LoVo (cell line): ENCODE measurements at regions not wholly inside any gene's neighbourhood (a gene's known extent, or its start where the extent isn't known, plus 50 kb on each side); places are given as distances from the start of the nearest gene placed in this dataset.

ENCODE experiments used
- DNase-seq: peaks from one replicate; pipeline ENCODE4 v3.0.0-alpha.2; 2016; ENCODE audit warnings: low spot score

DNA sequence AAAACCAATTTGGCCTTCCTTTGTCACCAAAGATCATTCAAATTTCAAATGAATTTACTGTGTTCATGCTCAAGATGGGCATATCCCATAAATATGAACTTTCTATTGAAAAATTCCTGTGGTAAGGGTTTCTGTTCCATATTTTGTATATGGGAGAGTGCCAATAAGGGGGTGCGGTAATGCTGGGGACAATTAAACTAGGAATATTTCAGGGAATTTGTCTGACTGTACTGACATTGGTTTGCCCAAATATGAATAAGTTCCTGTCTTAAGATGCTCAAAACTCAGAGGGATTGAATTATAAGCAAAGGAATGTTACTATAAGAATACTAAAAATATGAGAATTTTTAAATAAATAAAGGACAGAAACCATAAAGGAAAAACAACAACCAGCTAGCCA lies 553.0 kb upstream of the MARCKS start:
- no peak for DNase-seq

DNA sequence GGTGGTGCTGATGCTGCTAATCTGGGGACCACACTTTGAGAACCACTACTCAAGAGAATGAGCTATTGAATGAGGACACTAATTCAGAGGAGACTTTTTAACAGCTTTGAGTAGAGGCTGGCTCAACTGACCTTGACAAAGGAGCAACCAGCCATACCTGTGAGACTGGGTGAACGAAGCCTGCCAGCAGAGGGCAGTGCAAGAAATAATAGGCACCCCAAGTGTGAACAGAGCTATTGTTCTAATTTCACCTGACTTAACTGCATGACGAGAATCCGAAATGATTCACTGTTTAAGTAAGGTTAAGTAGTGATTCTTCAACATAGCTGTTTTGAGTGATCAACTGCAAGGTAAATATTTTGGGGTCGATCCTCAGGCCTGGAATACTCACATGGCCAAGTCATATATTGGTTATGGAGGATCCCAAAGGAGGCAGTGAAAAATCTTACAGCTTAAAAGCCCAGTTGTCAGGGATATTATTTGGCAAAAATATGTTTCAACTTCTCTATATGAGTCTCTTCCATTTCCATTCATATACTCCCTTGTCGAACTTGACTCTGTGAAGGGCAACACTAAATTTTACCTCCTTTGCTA lies 550.5 kb upstream of the MARCKS start:
- DNase-seq: peak; percentile 12

DNA sequence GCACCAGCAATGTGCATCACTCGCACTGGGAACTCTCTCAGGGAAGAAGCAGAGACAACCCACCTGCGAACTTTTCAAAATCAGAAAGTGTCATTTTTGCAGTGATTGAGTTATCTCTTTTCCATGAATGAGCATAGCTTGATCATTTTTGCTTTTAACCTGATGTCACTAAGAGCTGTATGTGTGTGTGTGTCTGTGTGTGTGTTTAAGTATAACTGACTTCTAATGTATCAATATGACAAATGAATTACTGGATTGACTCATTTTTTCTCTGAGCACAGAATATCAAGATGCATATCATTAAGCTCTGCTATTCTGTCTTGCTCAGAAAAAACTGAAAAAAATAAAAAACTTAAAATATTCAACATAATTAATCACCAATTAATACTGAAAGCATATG lies 548.9 kb upstream of the MARCKS start:
- DNase-seq: no peak

DNA sequence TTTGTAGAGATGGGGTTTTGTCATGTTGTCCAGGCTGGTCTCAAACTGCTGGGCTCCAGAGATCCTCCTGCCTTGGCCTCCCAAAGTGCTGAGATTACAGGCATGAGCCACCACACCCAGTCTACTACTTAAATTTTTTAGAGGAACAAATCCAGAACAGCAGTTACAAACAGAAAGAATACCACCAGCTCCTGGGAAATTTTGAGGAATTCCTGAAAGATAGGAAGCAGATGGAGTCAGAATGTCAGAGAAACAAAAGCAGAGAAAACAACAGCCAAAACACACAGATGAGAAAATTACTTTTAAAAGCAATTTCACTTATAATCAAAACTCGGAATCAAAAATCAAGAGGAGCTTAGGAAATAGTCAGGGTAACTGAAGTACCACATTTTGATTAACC lies 543.3 kb upstream of the MARCKS start:
- DNase-seq: no peak

DNA sequence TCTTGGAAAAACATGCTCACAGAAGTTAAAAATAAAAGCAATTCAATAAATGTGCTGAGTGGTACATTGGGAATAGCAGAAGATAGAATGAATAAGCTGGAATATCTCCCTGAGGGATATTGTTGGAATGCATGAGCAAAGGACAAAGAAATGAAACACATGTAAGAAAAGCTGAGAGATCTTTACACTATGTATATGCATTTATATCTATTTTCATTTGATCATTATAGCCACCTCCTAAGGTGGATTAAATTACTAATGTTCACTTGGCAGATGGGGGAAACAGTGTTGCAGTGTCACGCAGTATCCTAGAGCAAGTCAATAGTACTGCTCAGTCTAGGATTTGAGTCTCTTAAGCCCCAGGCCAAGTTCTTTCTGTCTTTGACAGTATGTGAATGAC lies 542.0 kb upstream of the MARCKS start:
- no peak for DNase-seq

DNA sequence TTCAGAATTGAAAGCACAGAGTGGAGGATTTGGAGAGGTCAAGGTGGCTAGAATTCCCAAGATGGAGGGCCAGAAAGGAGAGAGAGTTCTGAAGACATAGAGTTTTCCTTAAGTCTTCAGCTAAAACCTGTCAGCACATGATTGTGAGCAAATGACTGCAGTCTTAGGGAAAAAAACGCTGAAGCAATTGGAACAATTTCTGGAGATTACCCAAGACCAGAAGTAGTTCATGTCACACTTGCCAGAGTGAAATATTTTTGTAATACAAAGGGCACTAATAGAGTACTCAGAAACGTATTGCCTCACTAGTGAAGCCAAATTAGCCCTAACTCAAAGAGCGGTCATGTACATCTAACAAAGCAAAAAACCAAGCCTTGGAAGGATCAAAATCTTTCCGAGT lies 541.3 kb upstream of the MARCKS start:
- no peak for DNase-seq

DNA sequence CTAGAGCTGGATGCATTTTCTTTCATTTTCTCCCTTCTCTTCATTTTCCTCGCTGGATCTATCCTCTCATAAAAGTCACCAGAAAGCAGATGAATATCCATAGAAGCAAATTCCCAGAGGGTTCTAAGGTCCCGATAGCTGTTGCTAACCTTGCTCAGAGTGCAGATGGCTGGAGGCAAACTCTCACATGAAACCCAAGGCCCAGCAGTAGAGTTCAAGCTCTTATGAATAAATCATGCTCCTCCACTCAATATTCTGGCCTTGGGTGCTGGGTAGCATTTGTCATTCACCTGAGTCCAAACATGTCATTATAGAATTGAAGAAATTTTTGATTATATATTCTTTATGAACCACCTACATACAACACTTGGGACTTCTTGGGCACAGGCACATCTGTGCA lies 539.7 kb upstream of the MARCKS start:
- DNase-seq: no peak

DNA sequence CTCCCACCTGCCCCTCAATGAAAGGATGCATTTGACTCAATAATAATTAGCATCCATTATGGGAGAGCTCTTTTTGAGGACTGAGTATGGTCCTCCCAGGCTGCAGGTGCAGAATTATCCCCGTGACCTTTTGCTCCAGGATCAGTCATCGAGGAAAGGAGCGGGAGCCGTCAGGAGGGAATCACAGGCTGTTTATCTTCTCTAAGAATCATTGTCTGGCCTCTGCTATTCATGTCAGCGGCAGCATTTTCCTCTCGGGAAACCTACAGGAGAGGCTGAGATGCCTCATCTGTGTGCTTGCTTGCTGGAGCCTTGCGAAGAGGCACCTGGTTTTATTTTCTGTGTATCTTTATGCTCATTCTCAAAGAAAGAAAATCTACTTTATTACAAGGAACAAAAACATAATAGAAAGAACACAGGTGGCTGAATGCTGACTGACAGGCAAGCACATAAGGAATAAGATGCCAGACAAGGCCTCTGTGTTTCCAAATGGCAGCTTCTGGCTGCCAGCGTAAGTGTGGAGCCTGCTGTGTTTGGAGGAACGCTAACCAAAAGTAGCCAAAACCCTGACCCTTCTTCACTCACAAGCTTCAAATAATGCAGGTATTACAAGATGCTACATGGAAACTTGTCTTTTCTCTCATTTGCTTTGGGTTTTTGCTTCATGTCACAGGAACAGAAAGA lies 539.1 kb upstream of the MARCKS start:
- DNase-seq: no peak

DNA sequence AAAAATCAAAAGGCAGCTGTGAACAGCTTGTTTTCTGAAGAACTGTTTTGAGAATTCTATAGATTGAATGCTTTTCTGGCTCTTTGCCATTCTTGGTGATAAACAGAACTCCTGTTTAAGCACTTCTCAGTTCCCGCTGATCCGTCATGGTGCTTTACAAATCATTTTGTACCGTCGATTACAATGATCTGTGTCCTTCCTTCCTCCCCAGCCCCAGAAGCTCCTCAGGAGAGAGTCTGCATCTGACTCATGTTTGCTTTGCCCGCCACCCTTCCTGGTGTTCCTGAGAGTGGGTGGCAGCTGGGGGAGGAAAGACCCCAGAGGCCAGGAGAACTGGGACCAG lies 538.6 kb upstream of the MARCKS start:
- no peak for DNase-seq

DNA sequence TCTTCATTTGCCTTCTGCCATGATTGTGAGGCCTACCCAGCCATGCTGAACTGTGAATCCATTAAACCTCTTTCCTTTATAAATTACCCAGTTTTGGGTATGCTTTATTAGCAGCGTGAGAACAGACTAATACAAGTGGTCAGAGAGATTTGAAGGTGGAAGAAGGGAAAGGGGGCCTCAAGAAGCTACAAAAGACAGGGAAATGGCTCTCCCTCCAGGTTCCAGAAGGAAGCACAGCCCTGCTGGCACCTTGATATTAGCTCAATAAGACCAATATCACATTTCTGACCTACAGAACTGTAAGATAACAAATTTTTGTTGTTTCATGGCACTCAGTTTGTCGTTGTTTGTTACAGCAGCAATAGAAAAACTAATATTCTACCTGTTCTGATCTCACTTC lies 536.5 kb upstream of the MARCKS start:
- DNase-seq: no peak

DNA sequence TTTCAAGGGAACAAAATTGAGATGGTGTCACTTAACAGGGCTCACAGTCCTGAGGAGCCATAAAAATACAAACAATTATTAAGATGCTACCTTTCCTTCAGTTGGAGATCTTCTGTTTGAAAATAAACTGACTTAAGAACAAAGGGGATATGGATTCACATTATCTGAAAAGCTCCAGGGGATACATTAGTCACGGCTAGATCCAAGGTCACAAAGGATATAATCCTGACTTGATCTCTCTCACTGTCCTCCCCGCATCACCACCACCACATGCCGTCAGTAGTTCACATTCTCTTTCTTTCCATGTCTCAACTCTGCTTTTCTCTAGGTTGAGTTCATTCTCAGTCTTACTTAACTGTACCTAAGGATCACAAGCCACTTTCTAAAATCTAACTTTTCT lies 530.4 kb upstream of the MARCKS start:
- no peak for DNase-seq

DNA sequence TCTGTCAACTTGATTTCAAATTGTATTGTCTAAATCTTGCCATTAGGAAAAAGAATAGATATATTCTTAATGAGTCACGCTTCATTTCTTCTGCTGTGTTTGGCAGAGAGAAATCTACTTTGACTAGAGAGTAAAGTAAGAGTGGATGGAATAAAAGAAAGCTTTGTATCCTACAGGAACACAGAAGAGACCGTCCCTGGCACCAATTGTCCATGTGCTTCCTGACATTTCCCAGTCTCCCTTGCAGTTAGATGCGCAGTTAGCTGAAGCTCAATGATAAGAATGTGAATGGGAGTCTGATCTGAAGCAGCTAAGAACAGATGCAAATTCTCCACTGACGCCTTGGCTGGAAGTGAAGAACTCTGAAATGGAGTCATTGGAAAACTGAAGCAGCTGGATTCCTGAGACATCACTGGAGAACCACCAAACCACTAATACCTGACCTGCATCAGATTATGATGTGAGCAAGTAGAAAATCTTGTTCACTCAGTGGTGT lies 528.2 kb upstream of the MARCKS start:
- no peak for DNase-seq

DNA sequence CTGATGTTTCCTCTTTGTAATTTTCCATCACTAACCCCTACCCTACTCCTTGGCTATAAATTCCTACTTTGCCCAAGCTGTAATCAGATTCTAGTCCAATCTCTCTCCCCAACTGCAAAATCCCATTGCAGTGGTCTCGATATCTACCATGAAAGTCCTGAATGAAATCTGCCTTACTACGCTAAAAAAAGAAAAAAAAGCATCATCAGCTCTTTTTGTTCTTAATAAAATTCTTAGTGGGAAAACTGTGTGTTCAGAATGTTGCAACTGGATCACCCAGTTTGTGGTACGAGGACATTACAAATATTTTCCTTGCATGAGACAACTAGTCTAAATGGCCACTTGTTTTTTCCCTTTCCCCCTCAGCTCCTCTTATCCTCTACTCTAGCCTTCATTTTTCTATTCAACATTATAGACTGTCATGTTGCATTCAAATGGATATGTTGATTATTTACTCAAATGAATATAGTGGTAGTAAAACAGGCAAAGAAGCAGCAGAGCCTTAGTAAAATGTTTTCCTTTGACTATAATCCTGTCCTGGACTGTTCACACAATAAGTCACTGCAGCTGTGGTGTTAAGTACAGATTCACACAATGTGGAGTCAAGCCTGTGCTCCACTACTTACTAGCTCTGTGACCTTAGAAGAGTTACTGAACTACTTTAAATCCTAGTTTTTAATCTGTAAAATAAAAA lies 527.1 kb upstream of the MARCKS start:
- no peak for DNase-seq

DNA sequence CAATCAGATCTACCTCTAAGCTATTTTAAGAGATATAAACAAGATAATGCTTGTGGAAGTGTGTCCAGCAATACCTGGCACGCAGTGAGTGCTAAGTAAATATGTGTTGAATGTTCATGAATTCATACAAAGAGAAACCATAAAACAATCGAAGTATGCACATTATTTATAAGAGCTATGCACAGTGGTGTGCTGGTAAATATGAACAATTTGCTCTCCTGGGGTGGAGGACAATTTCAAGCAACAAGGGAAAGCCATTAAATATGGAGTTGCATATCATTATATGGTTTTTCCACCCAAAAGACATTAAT lies 526.6 kb upstream of the MARCKS start:
- DNase-seq: no peak

DNA sequence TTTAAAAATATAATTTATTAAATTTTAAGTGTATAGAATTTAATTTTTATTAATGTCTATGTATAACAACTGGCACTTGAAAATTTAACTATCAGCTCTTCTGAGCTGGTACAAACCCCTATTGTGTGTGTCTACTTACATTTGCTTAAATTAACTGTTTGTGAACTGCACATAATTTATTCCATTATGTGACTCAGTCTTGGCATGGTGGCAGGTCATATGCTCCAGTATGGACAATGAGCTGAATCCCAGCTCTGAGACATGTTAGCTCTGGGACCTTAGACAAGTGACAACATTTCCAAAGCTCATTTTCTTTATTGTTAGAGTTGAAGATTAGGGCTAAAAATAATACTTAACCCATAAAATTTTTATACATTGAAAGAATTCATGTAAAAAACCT lies 526.1 kb upstream of the MARCKS start:
- DNase-seq: no peak

DNA sequence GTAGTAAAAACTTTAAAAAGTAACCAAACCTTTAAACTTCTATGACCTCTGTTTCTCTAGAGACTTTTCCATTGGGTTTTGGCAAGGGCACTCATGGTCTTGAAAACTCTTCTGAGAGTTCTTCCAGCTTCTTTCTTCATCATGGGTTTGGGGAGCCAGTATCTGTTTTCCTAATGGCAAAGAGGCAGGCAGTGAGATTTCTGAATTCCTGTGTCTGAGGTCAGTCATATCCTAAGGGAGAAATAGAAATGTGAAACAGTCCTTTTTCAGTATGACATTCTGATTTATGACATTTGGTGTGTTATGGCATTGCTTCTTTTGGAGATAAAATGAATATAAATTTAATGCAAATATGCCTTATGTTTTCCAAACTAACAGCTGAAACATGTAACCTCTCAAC lies 518.5 kb upstream of the MARCKS start:
- no peak for DNase-seq

DNA sequence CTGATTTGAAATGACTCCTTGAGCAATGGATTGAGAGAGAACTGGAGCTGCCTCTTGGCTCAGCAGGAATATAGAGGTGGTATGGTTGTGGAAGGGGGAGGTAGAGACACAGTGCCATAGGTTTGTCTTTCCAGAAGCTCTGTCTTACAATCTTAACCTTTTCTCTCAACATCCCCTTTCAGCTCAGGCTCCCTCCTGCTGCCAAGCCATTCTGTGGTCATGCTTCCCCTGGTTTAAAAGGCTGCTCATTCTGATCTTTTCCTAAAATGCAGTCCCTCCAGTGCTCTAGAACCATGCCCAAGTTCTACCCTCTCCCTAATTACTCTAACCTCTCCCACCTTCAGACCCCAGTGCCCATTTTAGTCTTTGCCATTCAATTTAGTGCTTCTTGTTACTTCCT lies 517.9 kb upstream of the MARCKS start:
- no peak for DNase-seq

DNA sequence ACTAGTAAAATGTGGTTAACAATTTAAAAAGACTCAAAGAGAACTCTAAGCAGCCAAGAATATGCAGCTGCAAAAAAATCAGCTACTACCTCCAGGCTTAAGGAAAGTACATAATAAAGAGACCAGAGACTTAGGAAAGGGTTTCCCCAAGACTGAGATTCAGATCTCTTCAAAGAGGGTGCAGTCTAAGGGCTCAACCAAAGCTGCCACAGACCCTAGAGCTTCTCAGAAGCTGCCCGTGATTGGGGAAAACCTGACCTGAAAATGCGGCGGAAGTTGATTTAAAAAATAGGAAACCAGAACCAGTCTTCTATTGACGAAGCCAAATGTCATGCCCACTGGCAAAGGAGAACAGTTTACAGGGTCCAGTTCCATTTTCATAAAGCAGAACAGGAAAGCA lies 516.8 kb upstream of the MARCKS start:
- DNase-seq: no peak

DNA sequence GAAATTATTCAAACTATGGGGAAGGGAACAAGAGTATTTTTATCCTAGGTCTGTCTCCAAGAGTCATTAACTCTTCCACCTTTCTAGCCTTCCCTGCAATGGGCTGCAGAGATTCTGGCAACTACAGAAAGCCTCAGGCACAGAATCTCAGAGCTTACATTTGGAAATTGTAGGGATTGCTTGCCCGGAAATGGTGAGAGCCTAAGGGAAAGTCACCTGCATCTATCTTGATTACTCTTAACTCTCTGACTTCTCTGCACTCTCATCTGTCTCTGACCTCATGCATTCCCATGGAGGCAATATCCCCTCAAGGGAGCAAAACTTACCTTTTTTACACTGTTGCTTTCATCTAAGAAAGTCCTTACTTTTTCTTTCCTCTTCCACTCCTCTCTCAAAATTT lies 513.2 kb upstream of the MARCKS start:
- no peak for DNase-seq

DNA sequence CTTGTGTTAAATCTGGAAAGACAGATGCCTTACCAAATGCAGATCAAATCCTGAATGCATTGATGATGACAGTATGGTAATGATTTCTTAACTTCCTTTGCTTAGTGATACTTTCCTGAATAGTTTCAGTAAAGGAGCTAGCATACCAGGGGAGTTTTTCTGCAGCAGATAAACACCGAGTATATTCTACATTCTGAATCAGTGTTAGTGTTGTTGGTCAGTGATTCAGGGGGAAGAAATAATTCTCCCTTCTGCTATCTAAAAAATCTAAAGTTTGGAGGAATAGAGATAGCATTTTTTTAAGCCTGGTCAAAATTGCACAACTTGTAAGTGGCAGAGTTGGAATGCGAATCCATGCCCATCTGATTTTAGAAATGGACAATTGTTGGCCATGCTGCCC lies 512.2 kb upstream of the MARCKS start:
- no peak for DNase-seq

DNA sequence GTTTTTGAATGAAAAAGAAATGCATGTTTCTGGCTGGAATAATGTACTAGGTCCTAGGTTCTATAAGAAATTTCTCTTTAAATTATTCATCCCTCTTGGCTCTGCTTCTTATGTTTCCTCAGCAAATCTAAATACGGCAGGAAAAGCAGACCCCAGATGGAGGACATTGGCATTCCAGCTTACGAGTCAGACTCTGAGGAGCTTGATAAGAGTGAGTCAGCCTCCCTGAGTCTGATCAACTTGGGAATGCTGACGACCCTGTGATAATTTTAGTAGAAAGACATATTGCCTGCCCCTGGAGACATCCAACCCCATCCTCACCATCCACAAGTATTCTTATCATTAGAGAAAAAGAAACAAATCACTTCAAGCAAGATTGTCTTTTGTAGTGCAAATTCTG lies 509.7 kb upstream of the MARCKS start:
- DNase-seq: no peak

DNA sequence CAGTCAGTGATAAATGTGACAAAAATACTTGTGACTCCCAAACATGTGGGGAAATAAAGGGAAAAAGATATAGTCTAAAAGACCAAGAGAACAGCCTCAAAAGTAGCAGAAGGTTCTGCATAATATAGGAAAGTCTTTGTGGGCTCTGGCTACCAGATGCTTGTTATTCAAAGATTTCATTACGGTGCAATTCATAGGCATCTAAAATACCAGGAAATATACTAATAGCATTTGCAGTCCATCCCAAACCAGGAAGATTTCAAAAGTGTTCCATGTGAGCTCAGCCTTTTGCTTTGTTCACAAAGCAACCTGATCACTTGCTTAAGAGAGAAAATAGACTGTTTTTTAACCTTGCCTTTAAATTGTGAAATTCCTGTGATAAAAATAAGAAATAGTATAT lies 506.7 kb upstream of the MARCKS start:
- no peak for DNase-seq

DNA sequence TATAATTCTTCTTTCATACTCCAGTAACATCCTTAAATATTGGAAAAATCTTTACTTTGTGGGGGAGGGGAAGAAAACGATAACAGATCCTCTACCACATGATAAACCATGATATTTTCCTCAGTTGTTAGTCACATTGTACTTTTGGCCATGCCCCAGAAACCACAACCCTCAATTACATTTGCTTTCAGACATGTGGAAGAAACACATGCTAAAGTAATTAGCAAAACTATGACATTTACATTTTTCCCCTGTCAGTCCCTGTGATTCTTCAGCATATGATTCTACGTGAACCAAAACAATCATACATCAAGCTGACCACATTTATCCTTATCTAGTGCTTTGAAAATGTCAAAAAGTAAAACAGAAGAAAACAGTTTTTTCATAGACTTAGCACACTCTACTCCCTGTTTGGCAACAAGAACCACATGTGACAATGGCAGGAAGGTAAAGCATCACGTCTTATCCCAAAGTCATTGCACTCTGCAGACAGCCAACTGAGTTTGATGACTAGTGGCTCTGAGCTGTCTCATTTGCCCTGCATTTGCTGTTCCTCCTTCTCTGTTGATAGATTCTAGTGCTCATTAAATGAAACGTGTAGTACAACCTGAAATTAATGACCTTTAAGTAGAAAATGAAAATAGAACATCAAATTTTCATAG lies 505.8 kb upstream of the MARCKS start:
- no peak for DNase-seq
